H1 (cell line): ENCODE measurements at regions not wholly inside any gene's neighbourhood (a gene's known extent, or its start where the extent isn't known, plus 50 kb on each side); places are given as distances from the start of the nearest gene placed in this dataset.

ENCODE experiments used
- ASH2L ChIP-seq: fragments of 200-600, 300-600 bp; sonication (generic); IDR thresholded peaks from one replicate; pipeline ENCODE4 v1.7.1; 2017; ENCODE audit warnings: low read length
- CHD1 ChIP-seq: IDR thresholded peaks from 2 replicates; pipeline ENCODE4 v1.6.1; 2012; ENCODE audit warnings: low read depth, low read length, improper control_type of control experiment
- HDAC6 ChIP-seq: IDR thresholded peaks from one replicate; pipeline ENCODE4 v1.7.1; 2012; ENCODE audit warnings: low read depth, mild to moderate bottlenecking, inconsistent platforms, low read length, moderate library complexity
- JUND ChIP-seq: IDR thresholded peaks from 2 replicates; pipeline ENCODE4 v1.6.1; 2011; ENCODE audit warnings: mild to moderate bottlenecking, improper control_type of control experiment, low read length
- NRF1 ChIP-seq: IDR thresholded peaks from 2 replicates; pipeline ENCODE4 v1.6.1; 2011; ENCODE audit warnings: mild to moderate bottlenecking, low read depth, low read length, improper control_type of control experiment
- TF ChIP-seq, protein P1 (sequence below): fragments of 300-600 bp; sonication (generic); IDR thresholded peaks from 2 replicates; pipeline ENCODE4 v1.7.1; 2012; ENCODE audit warnings: low read length, moderate library complexity, mild to moderate bottlenecking, inconsistent platforms; ENCODE audit not compliant: insufficient replicate concordance

DNA sequence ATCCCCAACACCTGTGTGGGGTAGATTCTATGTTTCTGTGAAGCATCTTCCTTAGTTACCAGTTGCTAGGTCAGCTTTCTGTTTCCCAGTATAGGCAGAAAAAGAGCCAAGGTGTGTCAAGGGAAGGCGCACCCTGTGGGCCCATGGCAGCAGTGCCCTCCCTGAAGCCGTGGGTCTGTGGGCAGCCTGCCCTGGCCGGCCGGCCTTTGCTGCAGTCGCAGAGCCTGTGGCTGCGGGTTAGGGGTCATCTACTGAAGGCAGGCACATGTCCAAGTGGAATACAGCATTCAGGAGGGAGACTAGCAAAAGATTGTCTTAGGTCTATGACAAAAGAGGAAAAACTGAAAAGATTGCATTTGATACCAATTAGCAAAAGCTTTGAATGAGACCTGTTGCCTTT lies 214.0 kb downstream of the IRS2 start (continued):
- TF ChIP-seq, protein P1, sequence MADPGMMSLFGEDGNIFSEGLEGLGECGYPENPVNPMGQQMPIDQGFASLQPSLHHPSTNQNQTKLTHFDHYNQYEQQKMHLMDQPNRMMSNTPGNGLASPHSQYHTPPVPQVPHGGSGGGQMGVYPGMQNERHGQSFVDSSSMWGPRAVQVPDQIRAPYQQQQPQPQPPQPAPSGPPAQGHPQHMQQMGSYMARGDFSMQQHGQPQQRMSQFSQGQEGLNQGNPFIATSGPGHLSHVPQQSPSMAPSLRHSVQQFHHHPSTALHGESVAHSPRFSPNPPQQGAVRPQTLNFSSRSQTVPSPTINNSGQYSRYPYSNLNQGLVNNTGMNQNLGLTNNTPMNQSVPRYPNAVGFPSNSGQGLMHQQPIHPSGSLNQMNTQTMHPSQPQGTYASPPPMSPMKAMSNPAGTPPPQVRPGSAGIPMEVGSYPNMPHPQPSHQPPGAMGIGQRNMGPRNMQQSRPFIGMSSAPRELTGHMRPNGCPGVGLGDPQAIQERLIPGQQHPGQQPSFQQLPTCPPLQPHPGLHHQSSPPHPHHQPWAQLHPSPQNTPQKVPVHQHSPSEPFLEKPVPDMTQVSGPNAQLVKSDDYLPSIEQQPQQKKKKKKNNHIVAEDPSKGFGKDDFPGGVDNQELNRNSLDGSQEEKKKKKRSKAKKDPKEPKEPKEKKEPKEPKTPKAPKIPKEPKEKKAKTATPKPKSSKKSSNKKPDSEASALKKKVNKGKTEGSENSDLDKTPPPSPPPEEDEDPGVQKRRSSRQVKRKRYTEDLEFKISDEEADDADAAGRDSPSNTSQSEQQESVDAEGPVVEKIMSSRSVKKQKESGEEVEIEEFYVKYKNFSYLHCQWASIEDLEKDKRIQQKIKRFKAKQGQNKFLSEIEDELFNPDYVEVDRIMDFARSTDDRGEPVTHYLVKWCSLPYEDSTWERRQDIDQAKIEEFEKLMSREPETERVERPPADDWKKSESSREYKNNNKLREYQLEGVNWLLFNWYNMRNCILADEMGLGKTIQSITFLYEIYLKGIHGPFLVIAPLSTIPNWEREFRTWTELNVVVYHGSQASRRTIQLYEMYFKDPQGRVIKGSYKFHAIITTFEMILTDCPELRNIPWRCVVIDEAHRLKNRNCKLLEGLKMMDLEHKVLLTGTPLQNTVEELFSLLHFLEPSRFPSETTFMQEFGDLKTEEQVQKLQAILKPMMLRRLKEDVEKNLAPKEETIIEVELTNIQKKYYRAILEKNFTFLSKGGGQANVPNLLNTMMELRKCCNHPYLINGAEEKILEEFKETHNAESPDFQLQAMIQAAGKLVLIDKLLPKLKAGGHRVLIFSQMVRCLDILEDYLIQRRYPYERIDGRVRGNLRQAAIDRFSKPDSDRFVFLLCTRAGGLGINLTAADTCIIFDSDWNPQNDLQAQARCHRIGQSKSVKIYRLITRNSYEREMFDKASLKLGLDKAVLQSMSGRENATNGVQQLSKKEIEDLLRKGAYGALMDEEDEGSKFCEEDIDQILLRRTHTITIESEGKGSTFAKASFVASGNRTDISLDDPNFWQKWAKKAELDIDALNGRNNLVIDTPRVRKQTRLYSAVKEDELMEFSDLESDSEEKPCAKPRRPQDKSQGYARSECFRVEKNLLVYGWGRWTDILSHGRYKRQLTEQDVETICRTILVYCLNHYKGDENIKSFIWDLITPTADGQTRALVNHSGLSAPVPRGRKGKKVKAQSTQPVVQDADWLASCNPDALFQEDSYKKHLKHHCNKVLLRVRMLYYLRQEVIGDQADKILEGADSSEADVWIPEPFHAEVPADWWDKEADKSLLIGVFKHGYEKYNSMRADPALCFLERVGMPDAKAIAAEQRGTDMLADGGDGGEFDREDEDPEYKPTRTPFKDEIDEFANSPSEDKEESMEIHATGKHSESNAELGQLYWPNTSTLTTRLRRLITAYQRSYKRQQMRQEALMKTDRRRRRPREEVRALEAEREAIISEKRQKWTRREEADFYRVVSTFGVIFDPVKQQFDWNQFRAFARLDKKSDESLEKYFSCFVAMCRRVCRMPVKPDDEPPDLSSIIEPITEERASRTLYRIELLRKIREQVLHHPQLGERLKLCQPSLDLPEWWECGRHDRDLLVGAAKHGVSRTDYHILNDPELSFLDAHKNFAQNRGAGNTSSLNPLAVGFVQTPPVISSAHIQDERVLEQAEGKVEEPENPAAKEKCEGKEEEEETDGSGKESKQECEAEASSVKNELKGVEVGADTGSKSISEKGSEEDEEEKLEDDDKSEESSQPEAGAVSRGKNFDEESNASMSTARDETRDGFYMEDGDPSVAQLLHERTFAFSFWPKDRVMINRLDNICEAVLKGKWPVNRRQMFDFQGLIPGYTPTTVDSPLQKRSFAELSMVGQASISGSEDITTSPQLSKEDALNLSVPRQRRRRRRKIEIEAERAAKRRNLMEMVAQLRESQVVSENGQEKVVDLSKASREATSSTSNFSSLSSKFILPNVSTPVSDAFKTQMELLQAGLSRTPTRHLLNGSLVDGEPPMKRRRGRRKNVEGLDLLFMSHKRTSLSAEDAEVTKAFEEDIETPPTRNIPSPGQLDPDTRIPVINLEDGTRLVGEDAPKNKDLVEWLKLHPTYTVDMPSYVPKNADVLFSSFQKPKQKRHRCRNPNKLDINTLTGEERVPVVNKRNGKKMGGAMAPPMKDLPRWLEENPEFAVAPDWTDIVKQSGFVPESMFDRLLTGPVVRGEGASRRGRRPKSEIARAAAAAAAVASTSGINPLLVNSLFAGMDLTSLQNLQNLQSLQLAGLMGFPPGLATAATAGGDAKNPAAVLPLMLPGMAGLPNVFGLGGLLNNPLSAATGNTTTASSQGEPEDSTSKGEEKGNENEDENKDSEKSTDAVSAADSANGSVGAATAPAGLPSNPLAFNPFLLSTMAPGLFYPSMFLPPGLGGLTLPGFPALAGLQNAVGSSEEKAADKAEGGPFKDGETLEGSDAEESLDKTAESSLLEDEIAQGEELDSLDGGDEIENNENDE: no peak
- no peak for TF ChIP-seq ASH2L
- no peak for TF ChIP-seq CHD1
- TF ChIP-seq HDAC6: no peak
- TF ChIP-seq JUND: no peak
- no peak for TF ChIP-seq NRF1
